SK-N-SH (cell line): ENCODE measurements at regions not wholly inside any gene's neighbourhood (a gene's known extent, or its start where the extent isn't known, plus 50 kb on each side); places are given as distances from the start of the nearest gene placed in this dataset.
"Not testable (repeated sequence)": the region's sequence is repeated elsewhere in the genome, so short reads cannot be mapped to it uniquely, and the experiment has no call there.

Experiments
- CTCF ChIA-PET: fragments of 300-600, 350-600 bp; formaldehyde crosslinking; extraction: SDS; loops from one replicate; lab custom pipeline; 2021; lab: Yijun Ruan, JAX
- POLR2A ChIA-PET: fragments of 350-600 bp; sonication (Branson Sonifier 250); formaldehyde crosslinking; extraction: SDS; loops from one replicate; lab custom pipeline; 2020; ENCODE audit warnings: antibody characterized with exemption, inconsistent platforms; lab: Yijun Ruan, JAX
- DNase-seq: peaks from one replicate; pipeline ENCODE4 v3.0.0; 2012
- H2AFZ ChIP-seq: fragments of 200-600 bp; sonication (generic); 2 replicates; pipeline ENCODE4 v1.8.1; 2016; ENCODE audit warnings: antibody characterized with exemption, mild to moderate bottlenecking, low read depth
- H3F3A ChIP-seq: fragments of 200-600 bp; sonication (generic); replicated peaks from 2 replicates; pipeline ENCODE3; 2016; ENCODE audit warnings: antibody characterized with exemption, mild to moderate bottlenecking; ENCODE audit not compliant: insufficient read depth
- H3K27ac ChIP-seq, 2 experiments: fragments of 200-500 bp in 1 of 2; fragments of 200-600 bp in 1 of 2; sonication (Bioruptor generic) in 1 of 2; sonication (generic), shearing (Covaris generic) in 1 of 2; 2 replicates each; pipeline versions ENCODE4 v1.5.1 to v1.6.1; 2014 to 2016; ENCODE audit warnings: low read depth in 2 of 2, inconsistent platforms in 1 of 2, low read length in 1 of 2, mild to moderate bottlenecking in 1 of 2, mixed read lengths in 1 of 2
- H3K27me3 ChIP-seq: fragments of 200-600 bp; sonication (generic), shearing (Covaris generic); 2 replicates; pipeline ENCODE4 v1.6.1; 2016; ENCODE audit warnings: mixed run types; ENCODE audit not compliant: insufficient read depth
- H3K36me3 ChIP-seq, 2 experiments: fragments of 200-500 bp in 1 of 2; fragments of 200-600 bp in 1 of 2; sonication (Bioruptor generic) in 1 of 2; sonication (generic) in 1 of 2; replicated peaks in 1 of 2; 2 replicates each; pipeline versions ENCODE3 to v1.5.1; 2014 to 2016; ENCODE audit warnings: low read length in 1 of 2, mild to moderate bottlenecking in 1 of 2; ENCODE audit not compliant: insufficient read depth in 2 of 2, control insufficient read depth in 1 of 2
- H3K4me1 ChIP-seq, 2 experiments: fragments of 200-500 bp in 1 of 2; fragments of 200-600 bp in 1 of 2; sonication (Bioruptor generic) in 1 of 2; sonication (generic), shearing (Covaris generic) in 1 of 2; 2 replicates each; pipeline versions ENCODE4 v1.5.1 to v1.6.1; 2014 to 2016; ENCODE audit warnings: low read depth in 1 of 2, low read length in 1 of 2, mixed run types in 1 of 2; ENCODE audit not compliant: insufficient read depth in 2 of 2, control insufficient read depth in 1 of 2
- H3K4me2 ChIP-seq: fragments of 200-600 bp; sonication (generic), shearing (Covaris generic); 2 replicates; pipeline ENCODE4 v1.6.1; 2017; ENCODE audit warnings: mixed run types
- H3K4me3 ChIP-seq, 2 experiments: fragments of 200-500 bp in 1 of 2; fragments of 200-600 bp in 1 of 2; sonication (Bioruptor generic) in 1 of 2; sonication (generic), shearing (Covaris generic) in 1 of 2; 2 replicates each; pipeline versions ENCODE4 v1.5.1 to v1.8.1; 2014 to 2016; ENCODE audit warnings: low read depth in 2 of 2, inconsistent platforms in 1 of 2, low read length in 1 of 2, mild to moderate bottlenecking in 1 of 2, mixed read lengths in 1 of 2, moderate library complexity in 1 of 2
- H3K79me2 ChIP-seq: fragments of 200-600 bp; sonication (generic); 2 replicates; pipeline ENCODE4 v1.8.1; 2017; ENCODE audit warnings: mild to moderate bottlenecking; ENCODE audit not compliant: insufficient read depth
- H3K9ac ChIP-seq: fragments of 200-600 bp; sonication (generic); 2 replicates; pipeline ENCODE4 v1.6.1; 2017; ENCODE audit warnings: mixed run types
- H3K9me2 ChIP-seq: fragments of 200-600 bp; sonication (generic); 2 replicates; pipeline ENCODE4 v1.6.1; 2017; ENCODE audit warnings: mixed run types
- H3K9me3 ChIP-seq: fragments of 200-600 bp; sonication (generic); 2 replicates; pipeline ENCODE4 v1.6.1; 2017; ENCODE audit warnings: mixed run types, mild to moderate bottlenecking, moderate library complexity
- H4K20me1 ChIP-seq: fragments of 200-600 bp; sonication (generic); 2 replicates; pipeline ENCODE4 v1.6.1; 2017; ENCODE audit warnings: mild to moderate bottlenecking, mixed run types; ENCODE audit not compliant: insufficient read depth
- CHD2 ChIP-seq: fragments of 150-350 bp; IDR thresholded peaks from 2 replicates; pipeline ENCODE4 v1.6.1; 2018; ENCODE audit warnings: low read length; ENCODE audit not compliant: partially characterized antibody
- EP300 ChIP-seq, 2 experiments: IDR thresholded peaks; 2 replicates each; pipeline versions ENCODE4 v1.4.0 to v1.6.1; 2012; ENCODE audit warnings: borderline replicate concordance in 1 of 2, low read depth in 1 of 2, low read length in 1 of 2
- FOXJ3 ChIP-seq: sonication (generic); formaldehyde crosslinking; IDR thresholded peaks from 2 replicates; pipeline ENCODE4 v1.5.1; 2020; ENCODE audit warnings: mild to moderate bottlenecking, missing genetic modification reagents
- GATA2 ChIP-seq: sonication (generic); formaldehyde crosslinking; IDR thresholded peaks from 2 replicates; pipeline ENCODE4 v1.5.0; 2020; ENCODE audit warnings: mild to moderate bottlenecking, missing genetic modification reagents
- MEF2A ChIP-seq: IDR thresholded peaks from 2 replicates; pipeline ENCODE4 v1.4.0; 2012; ENCODE audit warnings: low read depth, borderline replicate concordance
- NRF1 ChIP-seq: IDR thresholded peaks from 2 replicates; pipeline ENCODE4 v1.6.1; 2012; ENCODE audit warnings: low read depth, mild to moderate bottlenecking, low read length
- RFX5 ChIP-seq: IDR thresholded peaks from 2 replicates; pipeline ENCODE4 v1.6.1; 2012; ENCODE audit warnings: mild to moderate bottlenecking, improper control_type of control experiment, low read length
- RXRA ChIP-seq: IDR thresholded peaks from 2 replicates; pipeline ENCODE4 v1.4.0; 2012; ENCODE audit warnings: low read depth, mild to moderate bottlenecking, borderline replicate concordance
- TCF12 ChIP-seq: IDR thresholded peaks from 2 replicates; pipeline ENCODE4 v1.4.0; 2012
- USF1 ChIP-seq: IDR thresholded peaks from 2 replicates; pipeline ENCODE4 v1.4.0; 2012; ENCODE audit warnings: low read depth, borderline replicate concordance
- USF2 ChIP-seq: fragments of 150-350 bp; IDR thresholded peaks from 2 replicates; pipeline ENCODE4 v1.6.1; 2017; ENCODE audit warnings: antibody characterized with exemption, low read length, low read depth, borderline replicate concordance
- WGBS: methylation state at CpG from one replicate; pipeline ENCODE4 v1.1.6; 2017; ENCODE audit warnings: low lambda C conversion rate; 5-methylcytosine and 5-hydroxymethylcytosine counted together
- TF ChIP-seq, protein P1 (sequence below): IDR thresholded peaks from 2 replicates; pipeline ENCODE4 v1.6.1; 2012; ENCODE audit warnings: mild to moderate bottlenecking, low read depth, low read length, moderate library complexity
- TF ChIP-seq, protein P2 (sequence below): IDR thresholded peaks from 2 replicates; pipeline ENCODE4 v1.4.0; 2012; ENCODE audit warnings: low read depth

DNA sequence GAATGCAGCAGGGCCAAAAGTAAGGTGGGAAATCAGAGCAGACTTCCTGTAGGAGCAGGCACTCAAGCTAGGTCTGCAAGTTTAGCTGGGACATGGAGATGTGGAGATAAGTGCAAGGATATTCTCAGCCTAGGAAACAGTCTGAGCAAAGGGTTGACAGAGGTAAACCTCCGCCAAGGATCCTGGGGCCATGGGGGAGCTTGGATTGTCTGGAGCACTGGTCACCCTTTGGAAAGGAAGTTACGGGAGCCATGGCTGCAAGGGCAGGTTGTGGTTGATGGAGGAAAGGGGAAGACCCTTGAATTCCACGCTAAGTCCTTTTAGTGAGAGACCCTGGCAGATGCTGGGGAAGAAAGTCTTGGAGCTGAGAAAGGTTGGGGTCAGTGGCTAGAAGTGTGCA lies 150.9 kb downstream of the PTPRU start:
- Histone ChIP-seq H3K27ac (no peak overlapping the region), H3K9ac (no peak overlapping the region), H3K4me2 (no peak overlapping the region), H3F3A (no peaks in the 10 kb centered on the region), H3K9me3 (no peaks in the 10 kb centered on the region), H3K4me3 (no peak overlapping the region), H2AFZ (no peak overlapping the region), H3K4me1 (peaks cover 0 to 40% of the 10 kb centered on the region in 2 experiments; a peak in 1 of 4 replicates), H3K36me3 (no peaks in the 10 kb centered on the region), H4K20me1 (no peaks in the 10 kb centered on the region), H3K27me3 (no peaks in the 10 kb centered on the region), H3K9me2 (no peaks in the 10 kb centered on the region), H3K79me2 (no peaks in the 10 kb centered on the region)
- WGBS = 23% methylated on average over 3 of the region's 3 CpGs
- CTCF ChIA-PET = interaction anchor here (0.6 to 1.1 kb wide), 2 partner anchors 9 to 30 kb away, joined by 3 to 4 read pairs; no protein-coding TSS in a partner anchor
- TF ChIP-seq NRF1 (no peak), TCF12 (no peak), RXRA (no peak), FOXJ3 (CRISPR knock-in tag) (no peak)
- TF ChIP-seq, protein P1, sequence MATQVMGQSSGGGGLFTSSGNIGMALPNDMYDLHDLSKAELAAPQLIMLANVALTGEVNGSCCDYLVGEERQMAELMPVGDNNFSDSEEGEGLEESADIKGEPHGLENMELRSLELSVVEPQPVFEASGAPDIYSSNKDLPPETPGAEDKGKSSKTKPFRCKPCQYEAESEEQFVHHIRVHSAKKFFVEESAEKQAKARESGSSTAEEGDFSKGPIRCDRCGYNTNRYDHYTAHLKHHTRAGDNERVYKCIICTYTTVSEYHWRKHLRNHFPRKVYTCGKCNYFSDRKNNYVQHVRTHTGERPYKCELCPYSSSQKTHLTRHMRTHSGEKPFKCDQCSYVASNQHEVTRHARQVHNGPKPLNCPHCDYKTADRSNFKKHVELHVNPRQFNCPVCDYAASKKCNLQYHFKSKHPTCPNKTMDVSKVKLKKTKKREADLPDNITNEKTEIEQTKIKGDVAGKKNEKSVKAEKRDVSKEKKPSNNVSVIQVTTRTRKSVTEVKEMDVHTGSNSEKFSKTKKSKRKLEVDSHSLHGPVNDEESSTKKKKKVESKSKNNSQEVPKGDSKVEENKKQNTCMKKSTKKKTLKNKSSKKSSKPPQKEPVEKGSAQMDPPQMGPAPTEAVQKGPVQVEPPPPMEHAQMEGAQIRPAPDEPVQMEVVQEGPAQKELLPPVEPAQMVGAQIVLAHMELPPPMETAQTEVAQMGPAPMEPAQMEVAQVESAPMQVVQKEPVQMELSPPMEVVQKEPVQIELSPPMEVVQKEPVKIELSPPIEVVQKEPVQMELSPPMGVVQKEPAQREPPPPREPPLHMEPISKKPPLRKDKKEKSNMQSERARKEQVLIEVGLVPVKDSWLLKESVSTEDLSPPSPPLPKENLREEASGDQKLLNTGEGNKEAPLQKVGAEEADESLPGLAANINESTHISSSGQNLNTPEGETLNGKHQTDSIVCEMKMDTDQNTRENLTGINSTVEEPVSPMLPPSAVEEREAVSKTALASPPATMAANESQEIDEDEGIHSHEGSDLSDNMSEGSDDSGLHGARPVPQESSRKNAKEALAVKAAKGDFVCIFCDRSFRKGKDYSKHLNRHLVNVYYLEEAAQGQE = no peak
- TF ChIP-seq, protein P2, sequence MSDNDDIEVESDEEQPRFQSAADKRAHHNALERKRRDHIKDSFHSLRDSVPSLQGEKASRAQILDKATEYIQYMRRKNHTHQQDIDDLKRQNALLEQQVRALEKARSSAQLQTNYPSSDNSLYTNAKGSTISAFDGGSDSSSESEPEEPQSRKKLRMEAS = no peak
- POLR2A ChIA-PET = no interaction called here
- no peak for DNase-seq

DNA sequence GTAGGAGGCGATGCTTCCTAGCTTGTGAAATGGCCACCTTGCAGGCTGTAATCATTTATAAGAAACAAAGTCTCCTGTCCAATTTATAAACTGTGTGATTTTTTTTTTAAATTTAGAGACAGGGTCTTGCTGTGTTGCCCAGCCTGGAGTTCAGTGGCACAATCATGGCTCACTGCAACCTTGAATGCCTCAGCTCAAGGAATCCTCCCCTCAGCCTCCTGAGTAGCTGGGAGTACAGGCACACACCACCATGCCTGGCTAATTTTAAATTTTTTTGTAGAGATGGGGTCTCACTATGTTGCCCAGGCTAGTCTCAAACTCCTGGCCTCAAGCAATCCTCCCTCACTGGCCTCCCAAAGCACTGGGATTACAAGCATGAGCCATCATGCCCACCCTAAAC lies 150.1 kb downstream of the PTPRU start:
- H3K4me2 ChIP-seq, H3K79me2 ChIP-seq, POLR2A ChIA-PET, H3K9me2 ChIP-seq, H3K27ac ChIP-seq, H3K9ac ChIP-seq, DNase-seq, H3K4me3 ChIP-seq, H2AFZ ChIP-seq, H3K27me3 ChIP-seq, H3K9me3 ChIP-seq, H3K36me3 ChIP-seq, H4K20me1 ChIP-seq, H3F3A ChIP-seq: not testable (repeated sequence)
- CTCF ChIA-PET = interaction anchor here (0.9 to 1.6 kb wide), 6 partner anchors 8 to 318 kb away, joined by 3 to 5 read pairs (median 4); no protein-coding TSS in a partner anchor
- H3K4me1 ChIP-seq = peaks cover 0 to 38% of the 10 kb centered on the region in 2 experiments; a peak in 1 of 4 replicates
- WGBS = 69% methylated on average over 1 of the region's 1 CpG

DNA sequence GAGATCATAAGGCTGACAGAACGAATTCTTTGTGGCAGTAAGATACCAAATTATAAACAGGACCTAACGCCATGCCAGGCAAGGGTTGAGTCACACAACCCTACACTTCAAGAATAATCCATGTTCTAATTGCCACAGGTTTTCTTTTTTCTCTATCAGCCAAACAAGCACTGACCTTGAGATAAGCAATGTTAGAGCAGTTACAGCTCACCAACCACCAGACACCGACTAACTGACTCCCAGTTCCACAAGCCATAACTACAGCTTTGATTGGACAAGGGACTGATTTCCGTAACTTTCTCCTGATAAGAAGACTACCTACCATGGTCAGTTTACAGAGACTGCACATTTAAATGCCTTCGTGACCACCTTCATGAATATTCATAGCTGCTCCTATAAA lies 149.6 kb downstream of the PTPRU start:
- Histone ChIP-seq H2AFZ (no peak overlapping the region), H4K20me1 (no peaks in the 10 kb centered on the region), H3F3A (no peaks in the 10 kb centered on the region), H3K27me3 (no peaks in the 10 kb centered on the region), H3K4me3 (no peak overlapping the region), H3K36me3 (no peaks in the 10 kb centered on the region), H3K9me2 (no peaks in the 10 kb centered on the region), H3K79me2 (no peaks in the 10 kb centered on the region), H3K27ac (peak overlapping the region in 1 of 2 experiments; percentile 43; a peak in 1 of 4 replicates), H3K4me2 (no peak overlapping the region), H3K9me3 (no peaks in the 10 kb centered on the region), H3K9ac (no peak overlapping the region), H3K4me1 (peaks cover 0 to 34% of the 10 kb centered on the region in 2 experiments; a peak in 1 of 4 replicates)
- WGBS = 33% methylated on average over 5 of the region's 5 CpGs
- no peak for DNase-seq
- ChIA-PET CTCF (interaction anchor here (0.9 to 1.6 kb wide), 8 partner anchors 8 to 726 kb away, joined by 3 to 5 read pairs (median 4); no protein-coding TSS in a partner anchor), POLR2A (no interaction called here)
- TF ChIP-seq MEF2A = no peak
- no peak for TF ChIP-seq EP300 (IDR thresholded peaks at IDR 0.05; ENCODE audit: borderline replicate concordance in 1 of 2, low read depth in 1 of 2, low read length in 1 of 2)
- TF ChIP-seq CHD2 = no peak
- TF ChIP-seq RXRA = no peak
- no peak for TF ChIP-seq USF2
- TF ChIP-seq USF1 = no peak
- TF ChIP-seq RFX5 = no peak
- no peak for TF ChIP-seq GATA2 (CRISPR knock-in tag)
